PC-9 (cell line): ENCODE measurements at regions not wholly inside any gene's neighbourhood (a gene's known extent, or its start where the extent isn't known, plus 50 kb on each side); places are given as distances from the start of the nearest gene placed in this dataset.
"Not testable (repeated sequence)": the region's sequence is repeated elsewhere in the genome, so short reads cannot be mapped to it uniquely, and the experiment has no call there.

ENCODE experiments used
- BruUV-seq: library from RNA; stranded (reverse); fragments of 400-500 nt; replicated peaks from 2 replicates; lab custom pipeline; 2021; lab: Mats Ljungman, UMichigan
- CTCF ChIA-PET: fragments of 300-600 bp; sonication (Branson Sonifier 250); formaldehyde crosslinking; loops from one replicate; lab custom pipeline; 2022; ENCODE audit warnings: antibody characterized with exemption; lab: Charles Lee
- POLR2A ChIA-PET: fragments of 300-600 bp; sonication (Branson Sonifier 250); formaldehyde crosslinking; loops from one replicate; lab custom pipeline; 2022; ENCODE audit warnings: antibody characterized with exemption; ENCODE audit not compliant: unreplicated experiment; lab: Charles Lee
- DNase-seq, 2 experiments: peaks; one replicate each; pipeline versions ENCODE4 v3.0.0 to v3.0.0-alpha.2; 2015 to 2022; ENCODE audit warnings: mixed read lengths in 1 of 2
- H2AFZ ChIP-seq: fragments of 200-600 bp; sonication (generic); 2 replicates; pipeline ENCODE4 v1.8.1; 2017; ENCODE audit warnings: antibody characterized with exemption
- H3F3A ChIP-seq: fragments of 200-600 bp; sonication (generic); 2 replicates; pipeline ENCODE4 v1.8.1; 2017; ENCODE audit warnings: antibody characterized with exemption, mild to moderate bottlenecking, low read depth; ENCODE audit not compliant: insufficient read depth
- H3K27ac ChIP-seq: fragments of 200-600 bp; sonication (generic); 2 replicates; pipeline ENCODE4 v1.6.1; 2016; ENCODE audit warnings: mixed run types
- H3K27me3 ChIP-seq: fragments of 200-600 bp; sonication (generic); 2 replicates; pipeline ENCODE4 v1.6.1; 2016; ENCODE audit warnings: low read depth, mixed run types; ENCODE audit not compliant: insufficient read depth
- H3K36me3 ChIP-seq: fragments of 200-600 bp; sonication (generic); 2 replicates; pipeline ENCODE4 v1.6.1; 2016; ENCODE audit warnings: low read depth, mixed run types
- H3K4me1 ChIP-seq: fragments of 200-600 bp; sonication (generic); replicated peaks from 2 replicates; pipeline ENCODE4 v1.6.1; 2016; ENCODE audit warnings: mixed run types; ENCODE audit not compliant: insufficient read depth
- H3K4me2 ChIP-seq: fragments of 200-600 bp; sonication (generic); 2 replicates; pipeline ENCODE4 v1.6.1; 2017; ENCODE audit warnings: mixed run types
- H3K4me3 ChIP-seq: fragments of 200-600 bp; sonication (generic); 2 replicates; pipeline ENCODE4 v1.6.1; 2016; ENCODE audit warnings: mixed run types
- H3K79me2 ChIP-seq: fragments of 200-600 bp; sonication (generic); 2 replicates; pipeline ENCODE4 v1.6.1; 2017; ENCODE audit warnings: low read depth, mixed run types
- H3K9me2 ChIP-seq: fragments of 200-600 bp; sonication (generic); 2 replicates; pipeline ENCODE4 v1.8.1; 2017; ENCODE audit warnings: mild to moderate bottlenecking; ENCODE audit not compliant: insufficient read depth
- H3K9me3 ChIP-seq: fragments of 200-600 bp; sonication (generic); 2 replicates; pipeline ENCODE4 v1.8.1; 2016; ENCODE audit warnings: low read depth; ENCODE audit not compliant: insufficient read depth
- H4K20me1 ChIP-seq: fragments of 200-600 bp; sonication (generic); 2 replicates; pipeline ENCODE4 v1.8.1; 2017; ENCODE audit not compliant: insufficient read depth
- CTCF ChIP-seq: fragments of 200-600 bp; sonication (generic); conservative IDR thresholded peaks from 2 replicates; pipeline ENCODE4 v1.6.1; 2017; ENCODE audit warnings: mixed run types, antibody characterized with exemption, mild to moderate bottlenecking, moderate library complexity
- EZH2 ChIP-seq: fragments of 200-600 bp; sonication (generic); IDR thresholded peaks from 2 replicates; pipeline ENCODE4 v1.8.0; 2017; ENCODE audit warnings: antibody characterized with exemption, low read depth
- intact Hi-C: fragments of 100-400 bp; cut with micrococcal nuclease; formaldehyde crosslinking; loops from one replicate; pipeline ENCODE4 v1.10.0; 2022; ENCODE audit not compliant: unreplicated experiment

DNA sequence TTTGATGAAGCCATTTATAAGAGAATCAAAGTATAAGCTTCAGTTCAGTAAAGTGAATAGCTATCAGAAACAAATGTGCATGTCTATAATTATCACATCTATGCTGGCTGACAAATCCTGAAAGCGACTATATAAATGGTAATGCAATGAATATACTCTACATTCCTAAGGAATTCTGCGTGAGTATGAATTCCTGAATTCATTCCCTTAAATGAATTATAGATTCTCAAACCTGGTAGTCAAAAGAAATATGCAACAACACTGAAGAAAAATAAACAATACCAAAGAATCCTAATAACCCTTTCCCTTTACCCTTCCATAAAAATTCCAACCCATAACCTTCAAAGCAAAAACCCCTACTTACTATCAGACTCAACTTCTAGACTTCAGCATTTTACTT lies 416.6 kb upstream of the PMFBP1 start:
- Histone ChIP-seq H3K27ac (no peak overlapping the region), H3F3A (no peaks in the 10 kb centered on the region), H3K4me3 (no peak overlapping the region), H3K9me3 (no peaks in the 10 kb centered on the region), H3K4me2 (no peak overlapping the region), H3K79me2 (no peaks in the 10 kb centered on the region), H4K20me1 (no peaks in the 10 kb centered on the region), H2AFZ (no peak overlapping the region), H3K9me2 (no peaks in the 10 kb centered on the region), H3K4me1 (no peaks in the 10 kb centered on the region), H3K27me3 (no peaks in the 10 kb centered on the region), H3K36me3 (no peaks in the 10 kb centered on the region)
- BruUV-seq, result no TSS peak
- no peak for TF ChIP-seq EZH2
- no peak for TF ChIP-seq CTCF
- ChIA-PET POLR2A (no interaction called here), CTCF (no interaction called here)
- no peak for DNase-seq
- intact Hi-C loops, result no loop called here

DNA sequence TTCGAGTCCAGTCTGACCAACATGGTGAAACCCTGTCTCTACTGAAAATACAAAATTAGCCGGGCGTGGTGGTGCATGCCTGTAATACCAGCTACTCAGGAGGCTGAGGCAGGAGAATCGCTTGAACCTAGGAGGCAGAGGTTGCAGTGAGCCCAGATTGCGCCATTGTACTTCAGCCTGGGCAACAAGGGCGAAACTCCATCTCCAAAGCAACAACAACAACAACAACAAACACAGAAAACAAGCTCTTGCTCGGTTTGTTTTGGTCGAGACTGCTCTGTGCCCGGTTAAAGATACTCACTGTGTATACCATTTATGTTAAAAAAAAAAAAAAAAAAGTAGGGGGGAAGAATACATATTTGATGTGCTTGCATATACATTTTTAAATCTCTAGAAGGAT lies 406.1 kb upstream of the PMFBP1 start:
- intact Hi-C loops, H3K4me2 ChIP-seq, H3K27me3 ChIP-seq, H3K79me2 ChIP-seq, H3K4me1 ChIP-seq, H3K4me3 ChIP-seq, H3K27ac ChIP-seq, H4K20me1 ChIP-seq, H3K9me2 ChIP-seq, H2AFZ ChIP-seq, POLR2A ChIA-PET, H3K9me3 ChIP-seq, BruUV-seq, H3F3A ChIP-seq, H3K36me3 ChIP-seq, DNase-seq, CTCF ChIA-PET: not testable (repeated sequence)

DNA sequence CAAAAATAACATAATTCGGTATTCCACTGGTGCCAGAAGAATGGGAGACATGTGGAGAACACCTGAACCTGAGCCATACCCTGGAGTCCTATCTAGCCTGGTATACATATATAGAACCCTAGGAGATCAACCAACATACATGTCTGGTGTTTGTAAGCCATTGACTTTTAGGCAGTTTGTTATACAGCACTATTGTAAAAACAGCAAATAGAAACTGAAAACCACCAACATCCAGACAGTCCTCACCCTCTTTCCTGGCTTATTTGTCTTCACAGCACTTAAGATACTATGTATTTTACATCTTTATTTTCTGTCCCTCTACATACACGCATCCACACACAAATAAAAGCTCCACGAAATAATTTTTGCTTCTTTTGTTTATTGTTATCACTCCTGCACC lies 404.2 kb upstream of the PMFBP1 start:
- H3K27ac ChIP-seq, result no peak overlapping the region
- H2AFZ ChIP-seq, result no peak overlapping the region
- ChIA-PET POLR2A (no interaction called here), CTCF (no interaction called here)
- no peaks in the 10 kb centered on the region for H3K9me2 ChIP-seq
- no peaks in the 10 kb centered on the region for H3K36me3 ChIP-seq
- H4K20me1 ChIP-seq, result no peaks in the 10 kb centered on the region
- no TSS peak for BruUV-seq
- no peaks in the 10 kb centered on the region for H3F3A ChIP-seq
- no peaks in the 10 kb centered on the region for H3K79me2 ChIP-seq
- no peaks in the 10 kb centered on the region for H3K27me3 ChIP-seq
- no peak for DNase-seq
- no peak overlapping the region for H3K4me3 ChIP-seq
- intact Hi-C loops, result no loop called here
- no peak for TF ChIP-seq CTCF
- no peak for TF ChIP-seq EZH2
- no peaks in the 10 kb centered on the region for H3K9me3 ChIP-seq
- H3K4me2 ChIP-seq, result no peak overlapping the region
- no peaks in the 10 kb centered on the region for H3K4me1 ChIP-seq

- POLR2A ChIA-PET, result no interaction called here
- H2AFZ ChIP-seq, result no peak overlapping the region
- no peak overlapping the region for H3K4me3 ChIP-seq
- CTCF ChIA-PET, result no interaction called here
- intact Hi-C loops, result no loop called here
- H3K9me2 ChIP-seq, result no peaks in the 10 kb centered on the region
- H3K27me3 ChIP-seq, result no peaks in the 10 kb centered on the region
- H3K4me2 ChIP-seq, result no peak overlapping the region
- no peaks in the 10 kb centered on the region for H4K20me1 ChIP-seq
- no peaks in the 10 kb centered on the region for H3K9me3 ChIP-seq
- no peak for DNase-seq
- no peaks in the 10 kb centered on the region for H3K4me1 ChIP-seq
- H3F3A ChIP-seq, result no peaks in the 10 kb centered on the region
- H3K27ac ChIP-seq, result no peak overlapping the region
- no peak for TF ChIP-seq EZH2
- no peak for TF ChIP-seq CTCF
- no TSS peak for BruUV-seq
- no peaks in the 10 kb centered on the region for H3K79me2 ChIP-seq
- no peaks in the 10 kb centered on the region for H3K36me3 ChIP-seq
Observed at GRCh38 chr16:72569677-72570076, 397.7 kb upstream of the PMFBP1 start.
